SK-N-SH (cell line): ENCODE measurements at regions not wholly inside any gene's neighbourhood (a gene's known extent, or its start where the extent isn't known, plus 50 kb on each side); places are given as distances from the start of the nearest gene placed in this dataset.

ENCODE experiments used
- CTCF ChIA-PET: fragments of 300-600, 350-600 bp; formaldehyde crosslinking; extraction: SDS; loops from one replicate; lab custom pipeline; 2021; lab: Yijun Ruan, JAX
- POLR2A ChIA-PET: fragments of 350-600 bp; sonication (Branson Sonifier 250); formaldehyde crosslinking; extraction: SDS; loops from one replicate; lab custom pipeline; 2020; ENCODE audit warnings: antibody characterized with exemption, inconsistent platforms; lab: Yijun Ruan, JAX
- DNase-seq: peaks from one replicate; pipeline ENCODE4 v3.0.0; 2012
- H2AFZ ChIP-seq: fragments of 200-600 bp; sonication (generic); 2 replicates; pipeline ENCODE4 v1.8.1; 2016; ENCODE audit warnings: antibody characterized with exemption, mild to moderate bottlenecking, low read depth
- H3F3A ChIP-seq: fragments of 200-600 bp; sonication (generic); replicated peaks from 2 replicates; pipeline ENCODE3; 2016; ENCODE audit warnings: antibody characterized with exemption, mild to moderate bottlenecking; ENCODE audit not compliant: insufficient read depth
- H3K27ac ChIP-seq, 2 experiments: fragments of 200-500 bp in 1 of 2; fragments of 200-600 bp in 1 of 2; sonication (Bioruptor generic) in 1 of 2; sonication (generic), shearing (Covaris generic) in 1 of 2; 2 replicates each; pipeline versions ENCODE4 v1.5.1 to v1.6.1; 2014 to 2016; ENCODE audit warnings: low read depth in 2 of 2, inconsistent platforms in 1 of 2, low read length in 1 of 2, mild to moderate bottlenecking in 1 of 2, mixed read lengths in 1 of 2
- H3K27me3 ChIP-seq: fragments of 200-600 bp; sonication (generic), shearing (Covaris generic); 2 replicates; pipeline ENCODE4 v1.6.1; 2016; ENCODE audit warnings: mixed run types; ENCODE audit not compliant: insufficient read depth
- H3K36me3 ChIP-seq, 2 experiments: fragments of 200-500 bp in 1 of 2; fragments of 200-600 bp in 1 of 2; sonication (Bioruptor generic) in 1 of 2; sonication (generic) in 1 of 2; replicated peaks in 1 of 2; 2 replicates each; pipeline versions ENCODE3 to v1.5.1; 2014 to 2016; ENCODE audit warnings: low read length in 1 of 2, mild to moderate bottlenecking in 1 of 2; ENCODE audit not compliant: insufficient read depth in 2 of 2, control insufficient read depth in 1 of 2
- H3K4me1 ChIP-seq, 2 experiments: fragments of 200-500 bp in 1 of 2; fragments of 200-600 bp in 1 of 2; sonication (Bioruptor generic) in 1 of 2; sonication (generic), shearing (Covaris generic) in 1 of 2; 2 replicates each; pipeline versions ENCODE4 v1.5.1 to v1.6.1; 2014 to 2016; ENCODE audit warnings: low read depth in 1 of 2, low read length in 1 of 2, mixed run types in 1 of 2; ENCODE audit not compliant: insufficient read depth in 2 of 2, control insufficient read depth in 1 of 2
- H3K4me2 ChIP-seq: fragments of 200-600 bp; sonication (generic), shearing (Covaris generic); 2 replicates; pipeline ENCODE4 v1.6.1; 2017; ENCODE audit warnings: mixed run types
- H3K4me3 ChIP-seq, 2 experiments: fragments of 200-500 bp in 1 of 2; fragments of 200-600 bp in 1 of 2; sonication (Bioruptor generic) in 1 of 2; sonication (generic), shearing (Covaris generic) in 1 of 2; 2 replicates each; pipeline versions ENCODE4 v1.5.1 to v1.8.1; 2014 to 2016; ENCODE audit warnings: low read depth in 2 of 2, inconsistent platforms in 1 of 2, low read length in 1 of 2, mild to moderate bottlenecking in 1 of 2, mixed read lengths in 1 of 2, moderate library complexity in 1 of 2
- H3K79me2 ChIP-seq: fragments of 200-600 bp; sonication (generic); 2 replicates; pipeline ENCODE4 v1.8.1; 2017; ENCODE audit warnings: mild to moderate bottlenecking; ENCODE audit not compliant: insufficient read depth
- H3K9ac ChIP-seq: fragments of 200-600 bp; sonication (generic); 2 replicates; pipeline ENCODE4 v1.6.1; 2017; ENCODE audit warnings: mixed run types
- H3K9me2 ChIP-seq: fragments of 200-600 bp; sonication (generic); 2 replicates; pipeline ENCODE4 v1.6.1; 2017; ENCODE audit warnings: mixed run types
- H3K9me3 ChIP-seq: fragments of 200-600 bp; sonication (generic); 2 replicates; pipeline ENCODE4 v1.6.1; 2017; ENCODE audit warnings: mixed run types, mild to moderate bottlenecking, moderate library complexity
- H4K20me1 ChIP-seq: fragments of 200-600 bp; sonication (generic); 2 replicates; pipeline ENCODE4 v1.6.1; 2017; ENCODE audit warnings: mild to moderate bottlenecking, mixed run types; ENCODE audit not compliant: insufficient read depth
- ELF1 ChIP-seq: IDR thresholded peaks from 2 replicates; pipeline ENCODE4 v1.4.0; 2012
- EP300 ChIP-seq, 2 experiments: IDR thresholded peaks; 2 replicates each; pipeline versions ENCODE4 v1.4.0 to v1.6.1; 2012; ENCODE audit warnings: borderline replicate concordance in 1 of 2, low read depth in 1 of 2, low read length in 1 of 2
- EZH2phosphoT487 ChIP-seq: fragments of 200-600 bp; sonication (generic); IDR thresholded peaks from 2 replicates; pipeline ENCODE4 v1.6.1; 2017; ENCODE audit warnings: low read depth, mixed run types, mild to moderate bottlenecking, antibody characterized with exemption, moderate library complexity, borderline replicate concordance
- FOSL2 ChIP-seq: IDR thresholded peaks from 2 replicates; pipeline ENCODE4 v1.4.0; 2012; ENCODE audit warnings: low read depth, mild to moderate bottlenecking, moderate library complexity, borderline replicate concordance
- FOXJ3 ChIP-seq: sonication (generic); formaldehyde crosslinking; IDR thresholded peaks from 2 replicates; pipeline ENCODE4 v1.5.1; 2020; ENCODE audit warnings: mild to moderate bottlenecking, missing genetic modification reagents
- GATA2 ChIP-seq: sonication (generic); formaldehyde crosslinking; IDR thresholded peaks from 2 replicates; pipeline ENCODE4 v1.5.0; 2020; ENCODE audit warnings: mild to moderate bottlenecking, missing genetic modification reagents
- JUND ChIP-seq: IDR thresholded peaks from 2 replicates; pipeline ENCODE4 v1.4.0; 2012
- RAD21 ChIP-seq: IDR thresholded peaks from 2 replicates; pipeline ENCODE4 v1.6.1; 2012; ENCODE audit warnings: mild to moderate bottlenecking, low read length
- RCOR1 ChIP-seq: fragments of 150-350 bp; IDR thresholded peaks from 2 replicates; pipeline ENCODE4 v1.6.1; 2017; ENCODE audit warnings: antibody characterized with exemption, low read length
- RXRA ChIP-seq: IDR thresholded peaks from 2 replicates; pipeline ENCODE4 v1.4.0; 2012; ENCODE audit warnings: low read depth, mild to moderate bottlenecking, borderline replicate concordance
- SIN3A ChIP-seq: IDR thresholded peaks from 2 replicates; pipeline ENCODE4 v1.6.1; 2012; ENCODE audit warnings: low read depth, mild to moderate bottlenecking, low read length, moderate library complexity, borderline replicate concordance
- TCF12 ChIP-seq: IDR thresholded peaks from 2 replicates; pipeline ENCODE4 v1.4.0; 2012
- WGBS: methylation state at CpG from one replicate; pipeline ENCODE4 v1.1.6; 2017; ENCODE audit warnings: low lambda C conversion rate; 5-methylcytosine and 5-hydroxymethylcytosine counted together
- TF ChIP-seq, protein P1 (sequence below): fragments of 200-600 bp; sonication (generic); IDR thresholded peaks from 2 replicates; pipeline ENCODE4 v1.6.1; 2017; ENCODE audit warnings: antibody characterized with exemption, mild to moderate bottlenecking, moderate library complexity
- TF ChIP-seq, protein P2 (sequence below): IDR thresholded peaks from 2 replicates; pipeline ENCODE4; 2012
- TF ChIP-seq, protein P3 (sequence below): fragments of 150-350 bp; IDR thresholded peaks from 2 replicates; pipeline ENCODE4 v1.6.1; 2016; ENCODE audit warnings: mild to moderate bottlenecking, low read depth, low read length
- TF ChIP-seq, protein P4 (sequence below): IDR thresholded peaks from 2 replicates; pipeline ENCODE4 v1.4.0; 2012; ENCODE audit warnings: low read depth, borderline replicate concordance
- TF ChIP-seq, protein P5 (sequence below): fragments of 150-350 bp; IDR thresholded peaks from 2 replicates; pipeline ENCODE4 v1.6.1; 2017; ENCODE audit warnings: antibody characterized with exemption, low read length, low read depth, borderline replicate concordance
- TF ChIP-seq, protein P6 (sequence below): IDR thresholded peaks from 2 replicates; pipeline ENCODE4 v1.6.1; 2012; ENCODE audit warnings: mild to moderate bottlenecking, low read depth, low read length, moderate library complexity
- TF ChIP-seq, protein P7 (sequence below): IDR thresholded peaks from 2 replicates; pipeline ENCODE4 v1.4.0; 2012; ENCODE audit warnings: low read depth

DNA sequence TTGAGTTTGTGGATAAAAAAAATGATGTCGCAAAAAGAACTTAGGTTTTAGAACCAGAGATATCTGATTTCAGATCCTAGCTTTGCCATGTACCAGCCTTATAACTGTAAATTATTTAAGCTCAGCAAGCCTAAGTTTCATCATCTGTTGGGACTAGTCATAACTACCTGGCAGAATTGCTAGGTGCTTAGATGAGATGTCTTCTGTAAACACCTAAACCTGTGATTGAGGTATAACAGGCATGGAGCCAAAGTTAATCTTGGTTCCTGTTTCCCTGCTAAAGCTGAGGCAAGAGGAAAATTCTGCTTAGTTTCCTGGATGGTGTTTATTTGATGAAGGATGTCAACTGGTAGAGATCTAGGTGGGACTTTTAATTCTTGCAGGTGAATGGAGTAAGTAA is 331.3 kb upstream of the RBMS3 start:
- CTCF ChIA-PET = no interaction called here
- Histone ChIP-seq H3K27ac (no peak overlapping the region), H3K4me1 (no peaks in the 10 kb centered on the region; a peak in 1 of 4 replicates), H2AFZ (no peak overlapping the region), H3K27me3 (no peaks in the 10 kb centered on the region), H3F3A (no peaks in the 10 kb centered on the region), H3K36me3 (no peaks in the 10 kb centered on the region), H3K4me3 (no peak overlapping the region), H3K79me2 (no peaks in the 10 kb centered on the region), H3K9ac (no peak overlapping the region), H4K20me1 (no peaks in the 10 kb centered on the region), H3K4me2 (no peak overlapping the region), H3K9me3 (no peaks in the 10 kb centered on the region), H3K9me2 (no peaks in the 10 kb centered on the region)
- TF ChIP-seq RCOR1 (no peak), TCF12 (no peak), FOXJ3 (CRISPR knock-in tag) (no peak), ELF1 (no peak), JUND (no peak), GATA2 (CRISPR knock-in tag) (no peak), SIN3A (no peak), RXRA (no peak), EZH2phosphoT487 (no peak), FOSL2 (no peak), EP300 (IDR thresholded peaks at IDR 0.05; ENCODE audit: borderline replicate concordance in 1 of 2, low read depth in 1 of 2, low read length in 1 of 2) (no peak), RAD21 (no peak)
- TF ChIP-seq, protein P1, sequence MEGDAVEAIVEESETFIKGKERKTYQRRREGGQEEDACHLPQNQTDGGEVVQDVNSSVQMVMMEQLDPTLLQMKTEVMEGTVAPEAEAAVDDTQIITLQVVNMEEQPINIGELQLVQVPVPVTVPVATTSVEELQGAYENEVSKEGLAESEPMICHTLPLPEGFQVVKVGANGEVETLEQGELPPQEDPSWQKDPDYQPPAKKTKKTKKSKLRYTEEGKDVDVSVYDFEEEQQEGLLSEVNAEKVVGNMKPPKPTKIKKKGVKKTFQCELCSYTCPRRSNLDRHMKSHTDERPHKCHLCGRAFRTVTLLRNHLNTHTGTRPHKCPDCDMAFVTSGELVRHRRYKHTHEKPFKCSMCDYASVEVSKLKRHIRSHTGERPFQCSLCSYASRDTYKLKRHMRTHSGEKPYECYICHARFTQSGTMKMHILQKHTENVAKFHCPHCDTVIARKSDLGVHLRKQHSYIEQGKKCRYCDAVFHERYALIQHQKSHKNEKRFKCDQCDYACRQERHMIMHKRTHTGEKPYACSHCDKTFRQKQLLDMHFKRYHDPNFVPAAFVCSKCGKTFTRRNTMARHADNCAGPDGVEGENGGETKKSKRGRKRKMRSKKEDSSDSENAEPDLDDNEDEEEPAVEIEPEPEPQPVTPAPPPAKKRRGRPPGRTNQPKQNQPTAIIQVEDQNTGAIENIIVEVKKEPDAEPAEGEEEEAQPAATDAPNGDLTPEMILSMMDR = no peak
- TF ChIP-seq, protein P2, sequence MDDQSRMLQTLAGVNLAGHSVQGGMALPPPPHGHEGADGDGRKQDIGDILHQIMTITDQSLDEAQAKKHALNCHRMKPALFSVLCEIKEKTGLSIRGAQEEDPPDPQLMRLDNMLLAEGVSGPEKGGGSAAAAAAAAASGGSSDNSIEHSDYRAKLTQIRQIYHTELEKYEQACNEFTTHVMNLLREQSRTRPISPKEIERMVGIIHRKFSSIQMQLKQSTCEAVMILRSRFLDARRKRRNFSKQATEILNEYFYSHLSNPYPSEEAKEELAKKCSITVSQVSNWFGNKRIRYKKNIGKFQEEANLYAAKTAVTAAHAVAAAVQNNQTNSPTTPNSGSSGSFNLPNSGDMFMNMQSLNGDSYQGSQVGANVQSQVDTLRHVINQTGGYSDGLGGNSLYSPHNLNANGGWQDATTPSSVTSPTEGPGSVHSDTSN = no peak
- TF ChIP-seq, protein P3, sequence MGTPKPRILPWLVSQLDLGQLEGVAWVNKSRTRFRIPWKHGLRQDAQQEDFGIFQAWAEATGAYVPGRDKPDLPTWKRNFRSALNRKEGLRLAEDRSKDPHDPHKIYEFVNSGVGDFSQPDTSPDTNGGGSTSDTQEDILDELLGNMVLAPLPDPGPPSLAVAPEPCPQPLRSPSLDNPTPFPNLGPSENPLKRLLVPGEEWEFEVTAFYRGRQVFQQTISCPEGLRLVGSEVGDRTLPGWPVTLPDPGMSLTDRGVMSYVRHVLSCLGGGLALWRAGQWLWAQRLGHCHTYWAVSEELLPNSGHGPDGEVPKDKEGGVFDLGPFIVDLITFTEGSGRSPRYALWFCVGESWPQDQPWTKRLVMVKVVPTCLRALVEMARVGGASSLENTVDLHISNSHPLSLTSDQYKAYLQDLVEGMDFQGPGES = no peak
- TF ChIP-seq, protein P4, sequence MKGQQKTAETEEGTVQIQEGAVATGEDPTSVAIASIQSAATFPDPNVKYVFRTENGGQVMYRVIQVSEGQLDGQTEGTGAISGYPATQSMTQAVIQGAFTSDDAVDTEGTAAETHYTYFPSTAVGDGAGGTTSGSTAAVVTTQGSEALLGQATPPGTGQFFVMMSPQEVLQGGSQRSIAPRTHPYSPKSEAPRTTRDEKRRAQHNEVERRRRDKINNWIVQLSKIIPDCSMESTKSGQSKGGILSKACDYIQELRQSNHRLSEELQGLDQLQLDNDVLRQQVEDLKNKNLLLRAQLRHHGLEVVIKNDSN = no peak
- TF ChIP-seq, protein P5, sequence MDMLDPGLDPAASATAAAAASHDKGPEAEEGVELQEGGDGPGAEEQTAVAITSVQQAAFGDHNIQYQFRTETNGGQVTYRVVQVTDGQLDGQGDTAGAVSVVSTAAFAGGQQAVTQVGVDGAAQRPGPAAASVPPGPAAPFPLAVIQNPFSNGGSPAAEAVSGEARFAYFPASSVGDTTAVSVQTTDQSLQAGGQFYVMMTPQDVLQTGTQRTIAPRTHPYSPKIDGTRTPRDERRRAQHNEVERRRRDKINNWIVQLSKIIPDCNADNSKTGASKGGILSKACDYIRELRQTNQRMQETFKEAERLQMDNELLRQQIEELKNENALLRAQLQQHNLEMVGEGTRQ = no peak
- TF ChIP-seq, protein P6, sequence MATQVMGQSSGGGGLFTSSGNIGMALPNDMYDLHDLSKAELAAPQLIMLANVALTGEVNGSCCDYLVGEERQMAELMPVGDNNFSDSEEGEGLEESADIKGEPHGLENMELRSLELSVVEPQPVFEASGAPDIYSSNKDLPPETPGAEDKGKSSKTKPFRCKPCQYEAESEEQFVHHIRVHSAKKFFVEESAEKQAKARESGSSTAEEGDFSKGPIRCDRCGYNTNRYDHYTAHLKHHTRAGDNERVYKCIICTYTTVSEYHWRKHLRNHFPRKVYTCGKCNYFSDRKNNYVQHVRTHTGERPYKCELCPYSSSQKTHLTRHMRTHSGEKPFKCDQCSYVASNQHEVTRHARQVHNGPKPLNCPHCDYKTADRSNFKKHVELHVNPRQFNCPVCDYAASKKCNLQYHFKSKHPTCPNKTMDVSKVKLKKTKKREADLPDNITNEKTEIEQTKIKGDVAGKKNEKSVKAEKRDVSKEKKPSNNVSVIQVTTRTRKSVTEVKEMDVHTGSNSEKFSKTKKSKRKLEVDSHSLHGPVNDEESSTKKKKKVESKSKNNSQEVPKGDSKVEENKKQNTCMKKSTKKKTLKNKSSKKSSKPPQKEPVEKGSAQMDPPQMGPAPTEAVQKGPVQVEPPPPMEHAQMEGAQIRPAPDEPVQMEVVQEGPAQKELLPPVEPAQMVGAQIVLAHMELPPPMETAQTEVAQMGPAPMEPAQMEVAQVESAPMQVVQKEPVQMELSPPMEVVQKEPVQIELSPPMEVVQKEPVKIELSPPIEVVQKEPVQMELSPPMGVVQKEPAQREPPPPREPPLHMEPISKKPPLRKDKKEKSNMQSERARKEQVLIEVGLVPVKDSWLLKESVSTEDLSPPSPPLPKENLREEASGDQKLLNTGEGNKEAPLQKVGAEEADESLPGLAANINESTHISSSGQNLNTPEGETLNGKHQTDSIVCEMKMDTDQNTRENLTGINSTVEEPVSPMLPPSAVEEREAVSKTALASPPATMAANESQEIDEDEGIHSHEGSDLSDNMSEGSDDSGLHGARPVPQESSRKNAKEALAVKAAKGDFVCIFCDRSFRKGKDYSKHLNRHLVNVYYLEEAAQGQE = no peak
- TF ChIP-seq, protein P7, sequence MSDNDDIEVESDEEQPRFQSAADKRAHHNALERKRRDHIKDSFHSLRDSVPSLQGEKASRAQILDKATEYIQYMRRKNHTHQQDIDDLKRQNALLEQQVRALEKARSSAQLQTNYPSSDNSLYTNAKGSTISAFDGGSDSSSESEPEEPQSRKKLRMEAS = no peak
- no peak for DNase-seq
- WGBS = 92% methylated on average over 1 of the region's 1 CpG
- POLR2A ChIA-PET = no interaction called here
